ENCODE measurements at regions not wholly inside any gene's neighbourhood (a gene's known extent, or its start where the extent isn't known, plus 50 kb on each side); places are given as distances from the start of the nearest gene placed in this dataset.

DNA sequence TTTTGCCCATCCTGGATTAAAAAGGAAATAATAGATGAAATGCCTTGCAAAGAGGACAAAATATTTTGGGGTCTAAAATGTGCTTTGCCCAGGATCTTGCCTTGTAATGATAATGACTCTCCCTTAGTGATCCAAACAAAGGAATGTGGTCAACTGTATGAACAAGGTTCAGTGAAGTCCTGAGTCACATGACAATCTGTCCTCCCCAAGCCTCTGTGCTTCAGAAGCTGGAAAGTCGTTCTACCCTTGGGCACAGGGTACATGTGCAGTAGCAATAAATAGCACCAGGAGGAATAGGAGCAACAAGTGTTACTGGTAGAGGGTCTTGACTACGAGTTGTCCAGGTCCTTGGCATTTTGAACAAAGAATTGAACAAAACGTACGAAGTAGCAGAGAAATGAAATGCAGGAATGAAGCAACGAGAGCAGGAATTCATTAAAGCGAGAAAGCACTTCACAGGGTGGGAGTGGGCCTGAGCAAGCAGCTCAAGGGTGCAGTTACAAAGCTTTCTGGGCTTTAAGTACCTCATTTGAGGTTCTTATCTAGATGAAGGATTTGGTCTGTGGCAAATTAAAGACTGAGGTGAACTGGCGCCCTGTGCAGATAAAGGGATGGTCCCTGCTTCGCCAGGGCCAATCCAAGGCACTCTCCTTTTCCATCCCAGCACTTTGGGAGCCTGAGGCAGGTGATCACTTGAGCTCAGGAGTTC, 65.8 kb downstream of the RESF1 start:
- no peak overlapping the region for H3K4me3 ChIP-seq (ENCODE audit: low read length)
- no peaks in the 10 kb centered on the region for H3K36me3 ChIP-seq (ENCODE audit: insufficient read depth, low read length)
- ChIA-PET CTCF (no interaction called here), POLR2A (no interaction called here)
- H3K9me3 ChIP-seq (ENCODE audit: low read length): no peaks in the 10 kb centered on the region
- peak overlapping the region in 1 of 7 donors; percentile 42 for H3K4me3 Mint-ChIP-seq
- H3K4me1 Mint-ChIP-seq: peaks cover 20 to 31% (median 26%) of the 10 kb centered on the region in 3 donors
- peak in 1 of 5 donors; percentile 10 for DNase-seq
- peak overlapping the region in 4 of 8 donors; percentile 0 to 83 (median 4) for H3K27ac Mint-ChIP-seq
- H3K27me3 ChIP-seq (ENCODE audit: insufficient read depth, low read length, poor library complexity, severe bottlenecking): no peaks in the 10 kb centered on the region
- no peak overlapping the region for H3K27ac ChIP-seq (ENCODE audit: low read depth, low read length)
- peaks cover 19% of the 10 kb centered on the region for H3K4me1 ChIP-seq (ENCODE audit: insufficient read depth, low read length)
- H3K9me3 Mint-ChIP-seq: peaks cover 0 to 3% (median 0%) of the 10 kb centered on the region in 5 donors
- peaks cover 3 to 13% (median 7%) of the 10 kb centered on the region in 3 donors for H3K36me3 Mint-ChIP-seq
- no peaks in the 10 kb centered on the region for H3K27me3 Mint-ChIP-seq

DNA sequence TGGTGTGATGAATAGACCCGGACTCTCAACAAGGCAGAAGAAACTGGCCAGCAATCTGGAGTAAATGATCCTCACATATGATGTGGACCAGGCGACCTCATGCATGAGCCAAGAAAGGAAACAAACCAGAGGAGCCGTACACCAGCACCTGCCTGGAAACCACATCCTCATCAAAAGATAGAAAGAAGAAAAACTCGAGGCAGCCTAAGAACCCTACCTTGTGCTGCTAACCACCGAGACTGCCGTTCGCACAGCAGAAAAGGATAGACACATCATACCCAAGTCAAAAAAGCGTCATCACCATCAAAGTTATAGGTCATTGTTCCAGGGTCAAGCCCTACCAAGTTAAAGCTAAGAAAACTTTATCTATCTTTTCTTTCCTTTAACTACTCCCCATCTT, 66.7 kb downstream of the RESF1 start:
- H3K27ac ChIP-seq (ENCODE audit: low read depth, low read length): no peak overlapping the region
- no peaks in the 10 kb centered on the region for H3K36me3 ChIP-seq (ENCODE audit: insufficient read depth, low read length)
- peak in 4 of 5 donors; percentile 3 to 77 (median 57) for DNase-seq
- Mint-ChIP-seq H3K4me3 (peak overlapping the region in 4 of 7 donors; percentile 1 to 71 (median 8)), H3K9me3 (peaks cover 0 to 3% (median 0%) of the 10 kb centered on the region in 5 donors), H3K4me1 (peaks cover 18 to 31% (median 22%) of the 10 kb centered on the region in 3 donors), H3K27me3 (no peaks in the 10 kb centered on the region), H3K36me3 (peaks cover 3 to 13% (median 5%) of the 10 kb centered on the region in 3 donors), H3K27ac (peak overlapping the region in 7 of 8 donors; percentile 9 to 95 (median 52))
- ChIA-PET CTCF (no interaction called here), POLR2A (interaction anchor here (0.6 kb wide), 1 partner anchor 24 kb away, joined by 3 read pairs; no protein-coding TSS in a partner anchor)
- H3K4me3 ChIP-seq (ENCODE audit: low read length): peak overlapping the region; percentile 4
- H3K9me3 ChIP-seq (ENCODE audit: low read length): no peaks in the 10 kb centered on the region
- no peaks in the 10 kb centered on the region for H3K27me3 ChIP-seq (ENCODE audit: insufficient read depth, low read length, poor library complexity, severe bottlenecking)
- peaks cover 19% of the 10 kb centered on the region for H3K4me1 ChIP-seq (ENCODE audit: insufficient read depth, low read length)

DNA sequence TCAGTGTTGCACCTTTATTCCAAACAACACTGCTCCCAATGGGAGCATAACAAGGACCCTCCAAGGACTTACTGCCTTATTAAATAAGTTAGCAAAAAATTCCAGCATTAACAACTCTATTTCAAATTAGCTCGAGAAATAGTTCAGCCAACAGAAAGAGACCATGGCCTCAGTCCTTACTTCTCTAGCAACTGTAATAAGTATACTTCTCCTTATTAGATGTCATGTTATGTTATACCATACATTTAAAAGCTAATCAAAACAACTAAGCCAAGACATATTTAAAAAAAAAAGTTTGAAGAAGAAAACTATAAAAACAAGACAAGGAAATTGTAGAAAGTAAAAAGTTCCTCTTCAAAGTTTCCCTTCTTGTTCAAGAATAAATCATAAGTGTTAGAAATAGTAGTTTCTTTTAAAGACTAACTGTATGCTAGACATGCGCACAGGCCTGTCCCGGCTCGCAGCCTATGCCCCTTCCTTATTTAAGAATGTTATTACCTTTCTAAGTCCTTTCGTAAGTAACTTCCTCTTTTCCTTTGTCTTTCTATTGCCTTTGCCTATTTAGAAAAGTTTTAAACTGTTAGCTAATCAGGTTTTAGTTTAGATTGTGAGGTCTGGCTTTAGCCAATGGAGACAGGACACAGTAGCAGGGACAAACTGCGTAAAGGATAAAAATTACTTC, 68.6 kb downstream of the RESF1 start:
- ChIA-PET POLR2A (no interaction called here), CTCF (interaction anchor here (0.6 to 0.8 kb wide), 2 partner anchors 33 to 194 kb away, joined by 3 to 4 read pairs; no protein-coding TSS in a partner anchor)
- H3K4me1 ChIP-seq (ENCODE audit: insufficient read depth, low read length): peaks cover 19% of the 10 kb centered on the region
- no peak for DNase-seq
- no peaks in the 10 kb centered on the region for H3K36me3 ChIP-seq (ENCODE audit: insufficient read depth, low read length)
- H3K9me3 ChIP-seq (ENCODE audit: low read length): no peaks in the 10 kb centered on the region
- H3K27ac ChIP-seq (ENCODE audit: low read depth, low read length): no peak overlapping the region
- Mint-ChIP-seq H3K27ac (peak overlapping the region in 2 of 8 donors; percentile 9 to 40), H3K27me3 (peaks cover 0 to 2% of the 10 kb centered on the region in 2 donors), H3K4me1 (peaks cover 15 to 26% (median 22%) of the 10 kb centered on the region in 3 donors), H3K4me3 (no peak overlapping the region), H3K36me3 (peaks cover 1 to 11% (median 3%) of the 10 kb centered on the region in 3 donors), H3K9me3 (peaks cover 0 to 3% (median 0%) of the 10 kb centered on the region in 5 donors)
- no peak overlapping the region for H3K4me3 ChIP-seq (ENCODE audit: low read length)
- no peaks in the 10 kb centered on the region for H3K27me3 ChIP-seq (ENCODE audit: insufficient read depth, low read length, poor library complexity, severe bottlenecking)

DNA sequence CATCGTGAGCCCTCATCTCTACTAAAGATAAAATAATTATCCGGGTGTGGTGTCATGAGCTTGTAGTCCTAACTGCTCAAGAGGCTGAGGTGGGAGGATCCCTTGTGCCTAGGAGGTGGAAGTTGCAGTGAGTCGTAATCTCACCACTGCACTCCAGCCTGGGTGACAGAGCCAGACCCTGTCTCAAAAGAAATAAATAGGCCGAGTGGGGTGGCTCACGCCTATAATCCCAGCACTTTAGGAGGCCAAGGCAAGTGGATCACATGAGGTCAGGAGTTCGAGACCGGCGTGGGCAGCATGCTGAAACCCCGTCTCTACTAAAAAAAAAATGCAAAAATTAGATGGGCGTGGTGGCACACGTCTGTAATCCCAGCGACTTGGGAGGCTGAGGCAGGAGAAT, 70.9 kb downstream of the RESF1 start:
- H3K4me1 Mint-ChIP-seq: peaks cover 11 to 18% (median 18%) of the 10 kb centered on the region in 3 donors
- H3K4me1 ChIP-seq (ENCODE audit: insufficient read depth, low read length): peaks cover 15% of the 10 kb centered on the region
- no peak overlapping the region for H3K4me3 Mint-ChIP-seq
- H3K27ac Mint-ChIP-seq: no peak overlapping the region
- H3K9me3 ChIP-seq (ENCODE audit: low read length): no peaks in the 10 kb centered on the region
- no peaks in the 10 kb centered on the region for H3K36me3 ChIP-seq (ENCODE audit: insufficient read depth, low read length)
- H3K4me3 ChIP-seq (ENCODE audit: low read length): no peak overlapping the region
- peaks cover 0 to 2% (median 0%) of the 10 kb centered on the region in 3 donors for H3K36me3 Mint-ChIP-seq
- no peaks in the 10 kb centered on the region for H3K9me3 Mint-ChIP-seq
- ChIA-PET POLR2A (no interaction called here), CTCF (no interaction called here)
- no peaks in the 10 kb centered on the region for H3K27me3 ChIP-seq (ENCODE audit: insufficient read depth, low read length, poor library complexity, severe bottlenecking)
- H3K27ac ChIP-seq (ENCODE audit: low read depth, low read length): no peak overlapping the region
- peaks cover 0 to 2% of the 10 kb centered on the region in 2 donors for H3K27me3 Mint-ChIP-seq
- no peak for DNase-seq

DNA sequence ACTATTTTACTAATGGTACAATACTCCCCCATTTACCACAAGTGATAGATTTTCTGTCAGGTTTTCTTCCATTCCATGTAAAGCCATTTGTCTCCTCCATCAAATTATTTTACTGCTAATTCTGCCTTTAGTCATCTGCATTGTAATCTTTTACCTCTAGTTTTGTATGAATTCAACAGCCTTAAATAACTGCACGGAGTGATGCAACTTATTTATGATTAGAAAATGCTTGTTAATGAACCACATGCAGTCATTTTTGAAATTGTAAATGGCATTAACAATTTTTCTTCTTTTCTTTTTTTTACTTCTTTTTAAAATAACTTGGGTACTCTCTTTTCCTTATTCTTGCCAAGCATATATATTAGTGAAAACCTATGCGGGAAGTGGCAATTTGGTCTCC, 71.5 kb downstream of the RESF1 start:
- Mint-ChIP-seq H3K27ac (no peak overlapping the region), H3K27me3 (peaks cover 0 to 2% of the 10 kb centered on the region in 2 donors), H3K4me1 (peaks cover 10 to 13% (median 13%) of the 10 kb centered on the region in 3 donors), H3K36me3 (peaks cover 0 to 2% (median 0%) of the 10 kb centered on the region in 3 donors), H3K9me3 (no peaks in the 10 kb centered on the region), H3K4me3 (no peak overlapping the region)
- ChIA-PET POLR2A (no interaction called here), CTCF (no interaction called here)
- DNase-seq: no peak
- no peaks in the 10 kb centered on the region for H3K9me3 ChIP-seq (ENCODE audit: low read length)
- H3K36me3 ChIP-seq (ENCODE audit: insufficient read depth, low read length): no peaks in the 10 kb centered on the region
- no peaks in the 10 kb centered on the region for H3K27me3 ChIP-seq (ENCODE audit: insufficient read depth, low read length, poor library complexity, severe bottlenecking)
- H3K4me3 ChIP-seq (ENCODE audit: low read length): no peak overlapping the region
- peaks cover 10% of the 10 kb centered on the region for H3K4me1 ChIP-seq (ENCODE audit: insufficient read depth, low read length)
- H3K27ac ChIP-seq (ENCODE audit: low read depth, low read length): no peak overlapping the region

DNA sequence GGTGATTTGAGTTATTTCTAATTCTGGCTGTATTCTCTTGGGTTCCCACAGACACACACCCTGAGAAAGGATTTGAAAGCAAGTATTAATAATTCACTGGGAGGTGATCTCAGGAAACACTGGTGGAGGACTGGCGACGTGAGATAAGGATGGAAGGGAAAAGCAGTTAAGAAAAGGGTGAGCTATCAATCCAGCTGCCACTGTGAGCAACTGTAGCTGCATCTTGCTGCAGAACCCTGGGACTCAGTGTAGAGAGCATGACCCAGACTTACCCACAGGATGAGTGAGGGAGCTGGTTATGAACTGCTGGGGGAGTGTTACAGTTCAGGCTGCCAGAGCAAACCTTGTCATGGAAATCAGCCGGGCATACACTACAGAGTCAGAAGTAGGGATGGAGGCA, 71.9 kb downstream of the RESF1 start:
- Mint-ChIP-seq H3K4me3 (no peak overlapping the region), H3K27ac (no peak overlapping the region), H3K9me3 (no peaks in the 10 kb centered on the region), H3K4me1 (peaks cover 6 to 8% (median 8%) of the 10 kb centered on the region in 3 donors), H3K27me3 (peaks cover 0 to 2% of the 10 kb centered on the region in 2 donors), H3K36me3 (peaks cover 0 to 2% (median 0%) of the 10 kb centered on the region in 3 donors)
- Histone ChIP-seq H3K27ac (ENCODE audit: low read depth, low read length) (no peak overlapping the region), H3K36me3 (ENCODE audit: insufficient read depth, low read length) (no peaks in the 10 kb centered on the region), H3K4me3 (ENCODE audit: low read length) (no peak overlapping the region), H3K4me1 (ENCODE audit: insufficient read depth, low read length) (peaks cover 5% of the 10 kb centered on the region), H3K9me3 (ENCODE audit: low read length) (no peaks in the 10 kb centered on the region), H3K27me3 (ENCODE audit: insufficient read depth, low read length, poor library complexity, severe bottlenecking) (no peaks in the 10 kb centered on the region)
- no peak for DNase-seq
- ChIA-PET POLR2A (no interaction called here), CTCF (no interaction called here)

DNA sequence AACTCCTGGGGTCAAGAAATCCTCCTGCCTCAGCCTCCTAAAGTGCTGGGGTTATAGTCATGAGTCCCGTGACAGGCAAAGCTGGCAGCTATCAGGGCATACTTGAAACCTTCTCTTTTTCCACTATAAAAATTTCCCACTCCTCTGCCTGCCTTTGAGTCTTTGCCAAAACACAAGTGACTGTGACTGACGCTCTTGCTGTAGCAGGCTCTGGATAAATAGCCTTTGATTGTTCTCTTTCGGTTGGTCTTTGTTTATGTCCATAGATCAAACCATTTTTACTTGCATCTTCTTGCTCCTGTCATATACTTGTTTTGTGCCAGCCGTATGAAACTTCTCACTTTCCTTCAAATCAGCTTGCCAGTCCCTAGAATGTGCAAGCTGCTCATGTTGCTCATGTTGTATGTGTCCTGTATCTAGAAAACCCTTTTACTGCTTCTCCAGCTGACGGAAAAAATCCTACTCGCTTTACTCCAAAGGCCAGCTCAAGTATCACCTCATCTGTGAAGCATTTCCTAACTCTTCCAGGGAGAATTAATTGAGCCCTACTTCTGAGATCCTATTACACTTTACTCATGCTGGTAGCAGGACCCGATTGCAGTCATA, 73.1 kb downstream of the RESF1 start:
- H3K4me3 Mint-ChIP-seq: no peak overlapping the region
- no peak overlapping the region for H3K4me3 ChIP-seq (ENCODE audit: low read length)
- no peaks in the 10 kb centered on the region for H3K4me1 Mint-ChIP-seq
- H3K36me3 Mint-ChIP-seq: peaks cover 0 to 2% (median 0%) of the 10 kb centered on the region in 3 donors
- H3K27ac ChIP-seq (ENCODE audit: low read depth, low read length): no peak overlapping the region
- CTCF ChIA-PET: no interaction called here
- H3K27ac Mint-ChIP-seq: peak overlapping the region in 2 of 8 donors; percentile 8 to 80
- H3K4me1 ChIP-seq (ENCODE audit: insufficient read depth, low read length): no peaks in the 10 kb centered on the region
- DNase-seq: no peak
- POLR2A ChIA-PET: no interaction called here
- H3K9me3 Mint-ChIP-seq: no peaks in the 10 kb centered on the region
- H3K27me3 Mint-ChIP-seq: peaks cover 0 to 3% of the 10 kb centered on the region in 2 donors
- no peaks in the 10 kb centered on the region for H3K36me3 ChIP-seq (ENCODE audit: insufficient read depth, low read length)
- no peaks in the 10 kb centered on the region for H3K27me3 ChIP-seq (ENCODE audit: insufficient read depth, low read length, poor library complexity, severe bottlenecking)
- H3K9me3 ChIP-seq (ENCODE audit: low read length): no peaks in the 10 kb centered on the region

DNA sequence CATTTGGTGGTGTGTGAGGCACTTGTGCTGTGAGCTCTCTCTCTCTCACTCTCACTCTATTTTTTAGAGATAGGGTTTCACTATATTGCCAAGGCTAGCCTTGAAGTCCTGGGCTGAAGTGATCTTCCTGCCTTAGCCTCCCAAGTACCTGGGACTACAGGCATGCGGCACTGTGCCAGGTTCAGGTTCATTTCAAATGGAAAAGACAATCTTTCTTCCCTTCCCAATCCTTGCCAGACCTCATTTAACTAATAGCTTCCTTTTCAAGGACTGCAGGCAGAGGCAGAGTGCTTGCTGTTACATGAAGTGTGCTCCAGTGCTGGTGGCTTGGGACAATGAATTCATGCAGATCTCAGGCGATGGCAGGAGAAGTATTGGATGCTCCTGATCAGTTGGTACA, 73.2 kb upstream of the BICD1 start:
- Histone ChIP-seq H3K4me1 (ENCODE audit: insufficient read depth, low read length) (no peaks in the 10 kb centered on the region), H3K27me3 (ENCODE audit: insufficient read depth, low read length, poor library complexity, severe bottlenecking) (no peaks in the 10 kb centered on the region), H3K9me3 (ENCODE audit: low read length) (no peaks in the 10 kb centered on the region), H3K27ac (ENCODE audit: low read depth, low read length) (no peak overlapping the region), H3K36me3 (ENCODE audit: insufficient read depth, low read length) (no peaks in the 10 kb centered on the region), H3K4me3 (ENCODE audit: low read length) (no peak overlapping the region)
- H3K27ac Mint-ChIP-seq: peak overlapping the region in 1 of 8 donors; percentile 26
- ChIA-PET POLR2A (interaction anchor here (1.0 kb wide), 1 partner anchor 36 kb away, joined by 3 read pairs; no protein-coding TSS in a partner anchor), CTCF (no interaction called here)
- H3K27me3 Mint-ChIP-seq: peaks cover 0 to 3% of the 10 kb centered on the region in 2 donors
- no peaks in the 10 kb centered on the region for H3K4me1 Mint-ChIP-seq
- no peak overlapping the region for H3K4me3 Mint-ChIP-seq
- DNase-seq: no peak
- H3K9me3 Mint-ChIP-seq: no peaks in the 10 kb centered on the region
- H3K36me3 Mint-ChIP-seq: peaks cover 0 to 2% (median 0%) of the 10 kb centered on the region in 3 donors

Measured in CD8-positive, alpha-beta memory T cell (primary cell).